ENCODE measurements at regions not wholly inside any gene's neighbourhood (a gene's known extent, or its start where the extent isn't known, plus 50 kb on each side); places are given as distances from the start of the nearest gene placed in this dataset.

GRCh38 chr1:74895411-74895810 is 162.5 kb downstream of the TYW3 start:
- Histone ChIP-seq H3K4me3 (no peak overlapping the region), H3F3A (replicated peaks; ENCODE audit: low read depth) (no peaks in the 10 kb centered on the region), H2AFZ (no peak overlapping the region), H3K27me3 (ENCODE audit: insufficient read depth) (no peaks in the 10 kb centered on the region), H3K27ac (ENCODE audit: low read depth) (no peak overlapping the region), H3K79me2 (replicated peaks; ENCODE audit: insufficient read depth) (no peaks in the 10 kb centered on the region), H3K4me1 (ENCODE audit: insufficient read depth) (no peaks in the 10 kb centered on the region), H4K20me1 (replicated peaks; ENCODE audit: insufficient read depth) (no peaks in the 10 kb centered on the region), H3K36me3 (ENCODE audit: insufficient read depth) (no peaks in the 10 kb centered on the region), H3K4me2 (no peak overlapping the region), H3K9me2 (ENCODE audit: insufficient read depth) (peaks cover 3% of the 10 kb centered on the region; the same call in 1 of the 2 replicates)
- Mint-ChIP-seq H3K4me3 (no peak overlapping the region), H3K36me3 (ENCODE audit: low read depth) (no peaks in the 10 kb centered on the region), H3K4me1 (no peaks in the 10 kb centered on the region), H3K9me3 (no peaks in the 10 kb centered on the region), H3K27ac (no peak overlapping the region), H3K27me3 (ENCODE audit: insufficient read depth, low read depth, poor library complexity) (peaks cover 1% of the 10 kb centered on the region)
- TF ChIP-seq CREB1 (CRISPR knock-in tag; IDR thresholded peaks at IDR 0.05; ENCODE audit: low read depth) (no peak), EZH2phosphoT487 (IDR thresholded peaks at IDR 0.05; ENCODE audit: unreplicated experiment) (no peak), ZNF462 (CRISPR knock-in tag; IDR thresholded peaks at IDR 0.05) (no peak)
- TF ChIP-seq, protein P1, sequence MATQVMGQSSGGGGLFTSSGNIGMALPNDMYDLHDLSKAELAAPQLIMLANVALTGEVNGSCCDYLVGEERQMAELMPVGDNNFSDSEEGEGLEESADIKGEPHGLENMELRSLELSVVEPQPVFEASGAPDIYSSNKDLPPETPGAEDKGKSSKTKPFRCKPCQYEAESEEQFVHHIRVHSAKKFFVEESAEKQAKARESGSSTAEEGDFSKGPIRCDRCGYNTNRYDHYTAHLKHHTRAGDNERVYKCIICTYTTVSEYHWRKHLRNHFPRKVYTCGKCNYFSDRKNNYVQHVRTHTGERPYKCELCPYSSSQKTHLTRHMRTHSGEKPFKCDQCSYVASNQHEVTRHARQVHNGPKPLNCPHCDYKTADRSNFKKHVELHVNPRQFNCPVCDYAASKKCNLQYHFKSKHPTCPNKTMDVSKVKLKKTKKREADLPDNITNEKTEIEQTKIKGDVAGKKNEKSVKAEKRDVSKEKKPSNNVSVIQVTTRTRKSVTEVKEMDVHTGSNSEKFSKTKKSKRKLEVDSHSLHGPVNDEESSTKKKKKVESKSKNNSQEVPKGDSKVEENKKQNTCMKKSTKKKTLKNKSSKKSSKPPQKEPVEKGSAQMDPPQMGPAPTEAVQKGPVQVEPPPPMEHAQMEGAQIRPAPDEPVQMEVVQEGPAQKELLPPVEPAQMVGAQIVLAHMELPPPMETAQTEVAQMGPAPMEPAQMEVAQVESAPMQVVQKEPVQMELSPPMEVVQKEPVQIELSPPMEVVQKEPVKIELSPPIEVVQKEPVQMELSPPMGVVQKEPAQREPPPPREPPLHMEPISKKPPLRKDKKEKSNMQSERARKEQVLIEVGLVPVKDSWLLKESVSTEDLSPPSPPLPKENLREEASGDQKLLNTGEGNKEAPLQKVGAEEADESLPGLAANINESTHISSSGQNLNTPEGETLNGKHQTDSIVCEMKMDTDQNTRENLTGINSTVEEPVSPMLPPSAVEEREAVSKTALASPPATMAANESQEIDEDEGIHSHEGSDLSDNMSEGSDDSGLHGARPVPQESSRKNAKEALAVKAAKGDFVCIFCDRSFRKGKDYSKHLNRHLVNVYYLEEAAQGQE (IDR thresholded peaks at IDR 0.05; ENCODE audit: unreplicated experiment): no peak
- no peak for DNase-seq (ENCODE audit: low spot score)
- ATAC-seq: no peak
